ENCODE measurements at regions not wholly inside any gene's neighbourhood (a gene's known extent, or its start where the extent isn't known, plus 50 kb on each side); places are given as distances from the start of the nearest gene placed in this dataset.
A peak's percentile ranks its signal among the peaks of the same experiment; 100 is the strongest.

- DNase-seq (ENCODE audit: low spot score), result no peak
These were observed 211.6 kb upstream of the DKK2 start for GRCh38 chr4:107247738-107248137.

GRCh38 chr4:107246761-107247160 lies 210.6 kb upstream of the DKK2 start:
- no peak for DNase-seq (ENCODE audit: low spot score)

GRCh38 chr4:107243141-107243781 lies 207.1 kb upstream of the DKK2 start:
- DNase-seq (ENCODE audit: low spot score), result no peak

- no peak for DNase-seq (ENCODE audit: low spot score)
These were observed 184.9 kb upstream of the DKK2 start for GRCh38 chr4:107220976-107221375.

- no peak for DNase-seq (ENCODE audit: low spot score)
These were observed 183.6 kb upstream of the DKK2 start for GRCh38 chr4:107219681-107220080.

- DNase-seq (ENCODE audit: low spot score), result no peak
These were observed 180.3 kb upstream of the DKK2 start for GRCh38 chr4:107216379-107216778.

- no peak for DNase-seq (ENCODE audit: low spot score)
These were observed 179.1 kb upstream of the DKK2 start for GRCh38 chr4:107215222-107215621.

- no peak for DNase-seq (ENCODE audit: low spot score)
These were observed 177.8 kb upstream of the DKK2 start for GRCh38 chr4:107213880-107214279.

GRCh38 chr4:107213410-107213809 lies 177.3 kb upstream of the DKK2 start:
- DNase-seq (ENCODE audit: low spot score), result no peak

- no peak for DNase-seq (ENCODE audit: low spot score)
These were observed 176.5 kb upstream of the DKK2 start for GRCh38 chr4:107212565-107212964.

GRCh38 chr4:107210450-107211239 lies 174.5 kb upstream of the DKK2 start:
- DNase-seq (ENCODE audit: low spot score), result no peak

GRCh38 chr4:107203733-107204132 lies 167.6 kb upstream of the DKK2 start:
- no peak for DNase-seq (ENCODE audit: low spot score)

- no peak for DNase-seq (ENCODE audit: low spot score)
These were observed 166.6 kb upstream of the DKK2 start for GRCh38 chr4:107202744-107203143.

GRCh38 chr4:107197121-107197520 lies 161.0 kb upstream of the DKK2 start:
- DNase-seq (ENCODE audit: low spot score), result no peak

- no peak for DNase-seq (ENCODE audit: low spot score)
These were observed 160.2 kb upstream of the DKK2 start for GRCh38 chr4:107196312-107196711.

- no peak for DNase-seq (ENCODE audit: low spot score)
These were observed 157.9 kb upstream of the DKK2 start for GRCh38 chr4:107194005-107194404.

- DNase-seq (ENCODE audit: low spot score), result no peak
These were observed 156.5 kb upstream of the DKK2 start for GRCh38 chr4:107192601-107193000.

- no peak for DNase-seq (ENCODE audit: low spot score)
These were observed 151.0 kb upstream of the DKK2 start for GRCh38 chr4:107187091-107187490.

- peak; percentile 54 for DNase-seq (ENCODE audit: low spot score)
These were observed 147.2 kb upstream of the DKK2 start for GRCh38 chr4:107183155-107183774.

GRCh38 chr4:107182347-107182746 lies 146.2 kb upstream of the DKK2 start:
- no peak for DNase-seq (ENCODE audit: low spot score)

- DNase-seq (ENCODE audit: low spot score), result no peak
These were observed 130.8 kb upstream of the DKK2 start for GRCh38 chr4:107166873-107167450.

GRCh38 chr4:107166181-107166580 lies 130.1 kb upstream of the DKK2 start:
- no peak for DNase-seq (ENCODE audit: low spot score)

GRCh38 chr4:107164962-107165475 lies 128.9 kb upstream of the DKK2 start:
- no peak for DNase-seq (ENCODE audit: low spot score)
